ENCODE measurements at regions not wholly inside any gene's neighbourhood (a gene's known extent, or its start where the extent isn't known, plus 50 kb on each side); places are given as distances from the start of the nearest gene placed in this dataset.

- DNase-seq: no peak
Measured at GRCh38 chr14:59081720-59082119, 106.7 kb upstream of the DAAM1 start.

- no peak for DNase-seq
Measured at GRCh38 chr14:59085207-59085739, 103.2 kb upstream of the DAAM1 start.

GRCh38 chr14:59086241-59086882, 102.1 kb upstream of the DAAM1 start:
- no peak for DNase-seq

- DNase-seq: no peak
Measured at GRCh38 chr14:59087240-59087639, 101.2 kb upstream of the DAAM1 start.

DNA sequence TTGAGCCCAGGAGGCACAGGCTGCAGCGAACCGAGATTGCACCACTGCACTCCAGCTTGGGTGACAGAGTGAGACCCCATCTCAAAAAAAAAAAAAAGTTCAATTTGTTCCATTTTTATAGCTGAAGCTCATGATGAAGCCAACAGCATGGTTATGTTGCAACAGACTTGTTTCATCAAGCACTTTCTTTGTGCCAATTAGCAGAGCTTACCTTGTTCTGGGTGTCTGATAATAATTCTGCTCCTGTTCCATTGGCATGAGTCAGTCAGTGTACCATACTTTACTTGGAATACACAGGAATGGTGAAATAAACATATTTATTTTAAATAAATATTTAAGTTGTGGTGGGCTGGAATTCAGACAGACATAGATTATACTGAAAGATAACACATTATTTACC, 100.8 kb upstream of the DAAM1 start:
- DNase-seq: no peak

DNA sequence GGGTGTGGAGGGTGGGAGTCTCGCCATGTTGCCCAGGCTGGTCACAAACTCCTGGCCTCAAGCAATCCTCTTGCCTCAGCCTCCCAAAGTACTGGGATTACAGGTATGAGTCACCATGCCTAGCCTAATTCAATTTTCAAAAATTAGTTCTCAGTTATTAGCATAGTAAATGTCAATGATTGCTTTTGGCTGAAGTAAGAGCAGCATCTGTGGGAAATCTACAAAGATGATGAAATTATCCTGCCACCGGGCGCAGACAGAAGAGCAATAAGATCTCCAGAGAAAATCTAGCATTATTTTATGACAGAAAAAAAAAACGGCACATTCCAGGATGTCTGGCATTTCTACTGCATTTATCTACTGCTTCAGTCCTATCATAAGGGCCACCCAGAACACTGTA, 97.9 kb upstream of the DAAM1 start:
- DNase-seq: no peak

DNA sequence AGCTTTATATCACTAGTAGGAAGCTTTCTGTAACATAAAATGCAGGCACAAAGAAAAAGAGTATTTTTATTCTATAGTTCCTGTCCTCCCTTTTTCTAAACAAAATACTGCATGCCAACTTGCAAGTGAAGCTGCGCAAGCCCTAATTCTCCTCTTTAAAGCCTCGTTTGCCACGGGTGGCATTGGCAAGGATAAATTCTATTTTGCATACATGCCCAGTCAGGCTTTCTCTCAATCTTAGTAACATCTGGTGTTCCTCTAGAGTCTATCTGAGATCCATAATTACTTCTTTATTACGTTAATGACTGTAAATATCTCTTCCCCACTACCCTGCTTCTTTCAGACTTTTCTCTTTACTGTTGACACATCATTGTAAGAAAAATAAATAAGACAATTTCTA, 97.1 kb upstream of the DAAM1 start:
- DNase-seq: no peak

DNA sequence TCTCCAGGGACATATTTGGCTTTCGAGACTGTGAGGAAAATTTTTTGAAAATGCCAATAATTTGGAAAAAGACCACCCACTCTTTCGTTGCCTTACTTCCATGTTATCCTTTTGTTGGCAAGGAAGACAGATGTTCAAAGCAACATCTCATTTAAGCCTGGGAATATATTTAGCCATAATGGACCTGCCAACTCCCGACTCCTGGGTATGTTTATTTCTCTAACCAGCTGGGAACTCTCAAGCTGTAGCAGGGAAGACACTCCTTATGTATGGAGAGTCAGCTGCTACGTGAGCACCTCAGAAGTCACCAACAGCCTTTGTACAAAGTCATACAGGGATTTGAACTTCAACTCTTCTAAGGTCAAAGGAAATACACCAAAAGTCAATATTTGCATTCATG, 96.5 kb upstream of the DAAM1 start:
- DNase-seq: no peak

GRCh38 chr14:59093902-59094301, 94.6 kb upstream of the DAAM1 start:
- DNase-seq: no peak

DNA sequence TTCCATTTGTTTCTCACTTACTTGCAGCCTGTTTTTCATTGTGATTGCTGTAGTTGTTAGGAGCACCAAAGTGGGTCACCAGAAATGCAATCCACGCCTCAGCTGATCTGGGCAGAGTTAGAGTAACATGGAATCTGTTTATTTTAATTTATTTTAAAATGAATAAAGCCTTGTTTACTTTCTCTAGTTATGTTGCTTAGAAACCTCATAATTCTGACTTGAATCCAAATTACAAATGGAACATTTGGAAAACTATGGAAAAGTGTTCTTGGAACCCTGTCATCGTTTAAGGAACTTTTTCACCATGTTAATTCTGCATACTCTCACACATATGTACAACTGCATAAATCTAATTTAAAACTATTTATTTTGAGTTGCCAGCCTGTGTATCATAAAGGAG, 92.2 kb upstream of the DAAM1 start:
- DNase-seq: no peak

DNA sequence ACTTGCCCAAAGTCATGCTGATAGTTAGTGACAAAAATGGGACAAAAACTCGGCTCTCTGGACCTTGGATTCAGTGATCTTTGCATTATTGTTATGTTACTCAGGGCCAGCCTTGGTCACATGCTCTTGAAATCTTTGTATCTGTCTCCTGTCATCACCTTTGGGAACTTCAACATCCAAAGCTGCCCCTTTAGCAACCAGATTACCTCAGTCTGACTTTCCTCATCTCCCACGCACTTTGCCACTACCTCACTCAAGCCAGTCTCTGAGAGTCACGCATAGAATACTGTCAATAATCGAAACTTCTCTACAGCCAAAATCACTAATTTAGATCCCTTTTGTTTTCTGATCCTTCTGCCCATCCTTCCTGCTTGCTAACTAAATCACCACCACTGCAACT, 90.8 kb upstream of the DAAM1 start:
- no peak for DNase-seq

DNA sequence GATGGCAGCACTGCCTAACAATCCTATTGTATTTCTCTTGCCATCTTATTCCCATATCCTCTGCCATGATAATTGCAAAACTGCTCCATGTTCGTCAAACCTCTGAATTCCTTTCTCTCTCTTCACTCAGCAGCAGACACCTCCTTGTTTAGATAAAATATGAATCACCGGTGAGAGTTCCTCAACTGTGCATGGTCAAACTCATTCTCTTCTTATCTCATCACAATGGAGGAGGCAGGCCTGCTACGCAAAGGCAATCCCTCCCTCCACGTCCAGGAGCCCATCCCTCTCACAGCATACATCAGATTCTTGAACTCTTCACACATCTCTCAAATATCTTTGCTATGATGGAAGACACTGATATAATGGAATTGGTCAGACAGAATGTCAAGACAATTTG, 90.1 kb upstream of the DAAM1 start:
- no peak for DNase-seq

- DNase-seq: no peak
Measured at GRCh38 chr14:59100205-59100604, 88.3 kb upstream of the DAAM1 start.

DNA sequence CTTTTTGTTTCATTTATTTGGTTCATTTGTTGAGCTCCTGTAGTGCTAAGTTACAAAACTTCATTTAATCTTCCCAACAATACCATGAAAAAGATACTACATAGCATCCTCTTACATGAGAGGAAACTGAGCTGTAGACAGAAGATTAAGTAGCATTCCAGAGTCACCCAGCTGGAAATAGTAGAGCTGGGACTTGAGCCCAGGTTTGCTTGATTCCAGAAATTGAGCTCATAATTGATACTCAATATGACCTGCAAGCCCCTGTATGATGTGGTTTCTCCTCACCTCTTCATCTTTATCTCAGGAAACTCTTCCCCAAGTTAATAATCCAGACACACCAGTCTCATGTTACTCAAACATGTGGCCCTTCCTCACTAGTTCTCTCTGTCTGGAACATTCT, 87.0 kb upstream of the DAAM1 start:
- no peak for DNase-seq

- no peak for DNase-seq
Measured at GRCh38 chr14:59103396-59103795, 85.1 kb upstream of the DAAM1 start.

DNA sequence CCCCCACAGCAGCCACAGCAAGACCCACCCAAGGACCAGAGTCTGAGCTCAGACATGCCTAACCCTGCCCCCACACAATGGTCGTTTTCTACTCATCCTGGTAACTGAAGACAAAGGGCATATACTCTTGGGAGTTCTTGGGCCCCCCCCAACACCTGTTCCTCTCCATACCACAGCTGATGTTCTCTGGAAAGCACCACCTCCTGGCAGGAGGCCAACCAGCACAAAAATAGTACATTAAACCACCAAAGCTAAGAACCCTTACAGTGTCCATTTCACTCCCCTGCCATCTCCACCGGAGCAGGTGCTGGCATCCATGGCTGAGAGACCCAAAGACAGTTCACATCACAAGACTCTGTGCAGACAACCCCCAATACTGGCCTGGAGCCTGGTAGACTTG, 80.6 kb upstream of the DAAM1 start:
- no peak for DNase-seq

- no peak for DNase-seq
Measured at GRCh38 chr14:59116984-59117415, 71.5 kb upstream of the DAAM1 start.

DNA sequence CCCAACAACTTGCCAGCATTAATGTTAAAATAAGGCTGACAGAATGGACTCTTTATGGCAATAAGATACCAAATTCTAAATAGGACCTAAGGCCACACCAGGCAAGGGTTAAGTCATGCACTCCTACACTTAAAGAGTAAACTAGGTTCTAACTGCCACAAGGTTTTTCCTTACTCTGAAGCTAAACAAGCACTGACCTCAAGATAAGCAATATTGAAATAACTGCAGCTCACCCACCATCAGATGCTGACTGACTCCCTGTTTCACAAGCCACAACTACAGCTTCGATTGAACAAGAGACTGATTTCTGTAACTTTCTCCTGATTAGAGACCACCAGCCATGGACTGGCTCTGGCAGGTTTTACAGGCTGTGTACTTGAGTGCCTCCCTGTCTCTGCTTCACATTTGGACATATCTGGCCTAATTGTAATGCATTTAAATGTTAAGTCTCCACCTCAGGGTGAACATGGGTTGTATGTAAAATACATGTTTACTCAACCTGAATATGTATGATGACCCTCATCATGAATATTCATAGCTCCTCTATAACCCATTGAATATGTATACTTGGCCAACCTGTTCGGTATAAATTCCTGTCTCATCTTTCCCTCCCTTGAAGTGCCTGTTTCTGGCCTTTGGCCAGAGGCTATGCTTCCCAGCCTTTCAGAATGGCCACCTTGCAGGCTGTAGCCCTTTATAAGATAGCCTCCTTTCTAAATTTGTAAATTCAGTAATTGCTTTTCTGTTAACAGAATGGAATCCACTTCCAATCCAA, 70.5 kb upstream of the DAAM1 start:
- no peak for DNase-seq

- no peak for DNase-seq
Measured at GRCh38 chr14:59120921-59121320, 67.5 kb upstream of the DAAM1 start.

GRCh38 chr14:59123531-59123930, 64.9 kb upstream of the DAAM1 start:
- no peak for DNase-seq

DNA sequence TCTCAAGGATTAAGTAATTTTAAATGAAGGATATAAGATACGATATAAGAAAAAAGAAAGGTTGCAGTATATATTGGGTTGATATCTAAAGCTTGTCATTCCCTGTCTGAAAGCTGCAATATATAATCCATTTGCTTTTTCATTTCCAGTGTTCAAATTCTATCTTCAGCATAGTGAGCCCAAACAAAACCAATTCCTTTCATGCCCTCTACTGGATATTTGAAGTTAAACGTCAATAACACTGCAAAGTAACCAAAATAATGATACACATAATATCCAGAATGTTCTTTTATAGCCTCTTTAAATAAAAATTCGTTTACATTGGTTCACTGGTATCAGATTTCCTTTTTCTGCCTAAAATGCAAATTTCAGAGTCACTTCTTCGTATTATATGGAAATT, 64.5 kb upstream of the DAAM1 start:
- no peak for DNase-seq

DNA sequence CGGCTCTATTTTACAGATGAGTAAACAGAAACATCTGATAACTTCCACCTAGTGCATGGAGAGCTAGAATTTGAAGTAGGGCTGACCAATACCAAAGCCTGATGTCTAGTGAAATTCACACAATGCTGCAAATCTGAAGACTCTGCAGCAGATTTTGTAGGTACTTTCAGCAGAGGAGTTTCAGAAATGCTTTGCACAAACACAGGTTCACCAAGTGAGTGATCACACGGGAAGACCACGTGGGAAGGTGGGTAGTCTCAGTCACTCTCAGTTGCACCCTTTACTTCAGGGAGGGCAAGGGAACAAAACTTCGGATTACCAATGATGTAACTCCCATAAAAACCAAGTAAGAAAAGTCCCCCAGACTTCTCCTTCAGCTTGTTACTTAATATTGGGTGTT, 63.3 kb upstream of the DAAM1 start:
- no peak for DNase-seq

DNA sequence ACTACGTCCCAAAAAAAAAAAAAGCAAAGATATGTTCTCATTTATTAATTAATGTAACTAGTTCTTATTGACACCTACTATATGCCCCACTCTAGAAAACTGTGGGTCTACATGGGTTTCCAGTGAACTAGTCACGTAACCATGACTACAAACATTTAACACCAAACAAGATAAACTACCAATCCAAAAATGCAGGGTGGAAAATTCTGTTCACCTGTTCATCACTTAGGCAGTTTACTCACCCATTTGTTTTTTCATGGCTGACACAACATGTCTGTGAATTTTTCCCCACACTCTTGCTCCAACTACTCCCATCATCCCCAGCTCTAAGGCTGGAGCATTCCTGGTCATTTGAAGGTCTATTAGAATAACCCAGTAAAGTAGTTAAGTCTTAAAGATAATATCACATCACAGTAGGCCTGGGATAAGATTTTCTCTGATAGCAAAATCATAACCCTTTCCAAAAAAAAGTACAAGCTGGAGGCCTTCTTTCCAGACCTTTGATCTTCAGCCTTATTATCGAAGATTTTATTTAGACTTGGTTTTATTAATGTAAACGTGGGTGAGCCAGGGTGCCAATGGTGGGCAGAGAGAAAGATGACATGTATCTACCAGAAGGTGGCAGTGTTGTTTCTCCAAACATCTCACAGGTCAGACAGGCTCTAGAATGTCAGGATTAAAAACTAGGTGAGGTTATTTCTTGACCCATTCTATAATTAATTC, 61.6 kb upstream of the DAAM1 start:
- no peak for DNase-seq

- DNase-seq: no peak
Measured at GRCh38 chr14:59127437-59127732, 61.1 kb upstream of the DAAM1 start.

All from NCI-H2081 treated with DMSO at 0.1 percent for 48 hours (cell line).